HG03575 (cell line): ENCODE measurements at regions not wholly inside any gene's neighbourhood (a gene's known extent, or its start where the extent isn't known, plus 50 kb on each side); places are given as distances from the start of the nearest gene placed in this dataset.
"Not testable (repeated sequence)": the region's sequence is repeated elsewhere in the genome, so short reads cannot be mapped to it uniquely, and the experiment has no call there.

Source experiments
- ATAC-seq: cut with Tn5 transposase; IDR thresholded peaks from one replicate; pipeline ENCODE4 v1.9.1; 2021; ENCODE audit not compliant: unreplicated experiment, insufficient number of reproducible peaks, low FRiP score; ENCODE audit errors: extremely low read depth

GRCh38 chr4:132071815-132072214 lies 1077.3 kb upstream of the PCDH10 start:
- ATAC-seq: no peak

- no peak for ATAC-seq
Measured at GRCh38 chr4:132076829-132077228, 1072.3 kb upstream of the PCDH10 start.

GRCh38 chr4:132085105-132085504 lies 1064.0 kb upstream of the PCDH10 start:
- ATAC-seq: no peak

- ATAC-seq: no peak
Measured at GRCh38 chr4:132094017-132094416, 1055.1 kb upstream of the PCDH10 start.

- no peak for ATAC-seq
Measured at GRCh38 chr4:132097041-132097440, 1052.1 kb upstream of the PCDH10 start.

DNA sequence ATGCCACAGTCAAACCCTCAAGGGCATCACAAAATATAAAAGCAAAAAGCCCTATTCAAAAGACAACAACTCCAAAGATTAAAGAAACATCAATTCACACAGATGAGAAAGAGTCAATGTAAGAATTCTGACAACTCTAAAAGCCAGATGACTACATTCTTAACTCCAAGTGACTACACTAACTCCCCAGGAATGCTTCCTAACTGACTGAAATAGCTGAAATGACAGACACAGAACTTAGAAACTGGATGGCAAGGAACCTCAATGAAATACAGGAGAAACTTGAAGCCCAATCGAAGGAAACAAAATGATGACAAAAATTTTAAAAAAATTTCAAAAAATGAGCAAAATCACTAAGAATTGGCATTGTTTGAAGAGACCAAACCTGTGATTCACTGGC lies 1047.6 kb upstream of the PCDH10 start:
- ATAC-seq: no peak

DNA sequence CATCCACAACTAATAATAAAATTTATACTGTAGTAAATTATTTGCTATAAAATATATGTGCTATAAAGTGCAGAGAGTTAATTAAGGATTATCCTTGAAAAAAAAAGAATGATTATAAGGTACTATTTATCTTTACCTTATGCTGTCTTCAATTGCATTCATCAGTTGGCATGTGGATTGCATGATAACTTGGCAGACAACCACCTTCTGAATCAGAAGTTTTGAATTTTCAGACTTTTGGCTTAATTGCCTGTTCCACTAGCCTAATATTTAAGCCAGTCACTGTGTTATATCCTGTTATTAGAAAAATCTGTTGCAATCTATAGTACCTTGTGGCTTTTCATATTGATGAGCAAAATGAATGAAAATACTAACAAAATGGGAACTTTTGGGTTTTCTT lies 1040.3 kb upstream of the PCDH10 start:
- ATAC-seq: no peak

DNA sequence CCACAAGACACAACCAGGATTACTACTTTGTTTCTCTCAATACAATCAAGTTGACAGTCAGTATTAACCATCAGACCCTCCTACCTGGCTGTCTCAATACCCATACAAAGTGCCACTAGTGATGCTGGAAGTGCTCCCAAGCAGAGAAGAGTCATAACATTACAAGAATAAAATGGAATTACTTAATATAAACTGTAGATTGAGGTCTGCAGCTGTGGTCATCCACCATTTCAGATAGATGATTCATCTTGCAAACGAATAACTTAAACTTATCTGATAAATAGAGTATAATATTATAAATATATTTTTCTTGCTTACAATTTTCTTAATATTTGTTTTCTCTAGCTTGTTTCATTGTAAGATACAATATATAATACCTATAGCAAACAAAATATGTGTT lies 1034.2 kb upstream of the PCDH10 start:
- ATAC-seq: no peak

GRCh38 chr4:132122741-132123140 lies 1026.4 kb upstream of the PCDH10 start:
- ATAC-seq: not testable (repeated sequence)

DNA sequence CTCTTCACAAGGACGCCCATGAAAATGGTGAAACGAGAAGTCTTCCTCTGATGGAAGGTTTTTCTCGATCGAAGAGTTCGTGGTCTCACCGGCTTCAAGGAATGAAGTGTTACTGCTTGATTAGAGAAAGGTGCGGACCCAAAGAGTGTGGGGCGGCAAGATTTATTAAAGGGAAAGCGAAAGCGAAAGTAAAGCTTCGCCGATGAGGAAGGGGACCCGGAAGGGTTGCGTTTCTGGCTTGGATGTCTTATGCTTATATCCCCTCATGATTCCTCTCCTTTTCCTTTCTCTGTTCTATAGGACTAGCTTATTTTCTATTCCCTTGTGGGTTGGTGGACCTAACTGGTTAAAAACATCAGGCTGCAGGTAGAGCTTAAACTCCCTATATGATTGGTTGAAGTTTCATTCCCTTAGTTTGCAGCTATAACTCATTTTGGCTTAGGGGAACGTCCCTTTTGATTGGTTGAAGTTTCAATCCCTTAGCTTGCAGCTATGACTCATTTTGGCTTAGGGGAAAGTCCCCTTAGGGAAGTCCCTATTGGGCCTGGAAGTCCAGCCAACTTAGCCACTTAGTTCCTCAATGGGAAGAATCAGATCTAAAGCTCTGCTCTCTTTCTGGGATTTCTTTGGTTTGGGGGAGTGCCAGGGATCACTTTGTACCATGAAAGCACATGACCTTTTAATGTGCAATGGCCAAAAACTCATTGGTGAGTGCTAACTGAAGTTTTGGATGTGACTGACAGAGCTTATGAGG lies 1025.0 kb upstream of the PCDH10 start:
- peak; percentile 42 for ATAC-seq

DNA sequence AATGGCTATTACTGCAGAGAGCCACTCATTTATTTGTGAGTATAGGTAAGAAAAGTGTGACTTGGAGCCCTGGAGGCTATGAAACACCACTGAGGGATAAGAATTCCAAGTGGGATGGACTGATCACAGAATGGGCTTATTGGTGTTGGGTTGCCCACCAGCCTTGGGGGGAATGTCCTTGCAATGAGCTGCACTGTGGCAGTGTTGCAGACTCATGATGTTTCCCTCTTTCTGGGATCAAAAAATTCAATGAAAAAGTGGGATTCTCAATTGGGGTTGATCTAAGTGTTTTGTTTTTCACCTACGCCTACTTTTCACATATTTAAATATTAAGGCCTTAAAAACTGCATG lies 1024.5 kb upstream of the PCDH10 start:
- ATAC-seq: no peak

- ATAC-seq: no peak
Measured at GRCh38 chr4:132125131-132125530, 1024.0 kb upstream of the PCDH10 start.

- no peak for ATAC-seq
Measured at GRCh38 chr4:132132433-132132832, 1016.7 kb upstream of the PCDH10 start.

DNA sequence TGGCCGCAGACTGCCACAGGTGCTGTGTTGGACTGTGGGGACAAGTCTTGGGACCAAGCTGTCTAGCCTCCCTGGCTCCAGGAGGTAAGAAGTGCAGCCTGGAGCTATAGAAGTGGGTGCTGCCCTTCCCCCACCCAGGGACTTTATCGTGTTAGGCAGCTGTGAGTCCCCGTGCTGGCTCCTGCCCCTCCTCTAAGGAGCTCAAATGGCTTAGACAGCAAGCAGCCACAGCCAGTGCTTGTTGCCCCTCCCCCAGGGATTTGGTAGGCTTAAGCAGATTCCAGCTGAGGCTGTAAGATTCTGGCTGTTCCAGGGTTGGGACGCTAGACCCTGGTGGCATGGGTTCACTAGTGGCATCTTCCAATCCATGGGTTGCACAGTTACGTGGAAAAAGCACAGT lies 979.4 kb upstream of the PCDH10 start:
- ATAC-seq: no peak

GRCh38 chr4:132180020-132180427 lies 969.1 kb upstream of the PCDH10 start:
- ATAC-seq: no peak

GRCh38 chr4:132195176-132195575 lies 953.9 kb upstream of the PCDH10 start:
- no peak for ATAC-seq

DNA sequence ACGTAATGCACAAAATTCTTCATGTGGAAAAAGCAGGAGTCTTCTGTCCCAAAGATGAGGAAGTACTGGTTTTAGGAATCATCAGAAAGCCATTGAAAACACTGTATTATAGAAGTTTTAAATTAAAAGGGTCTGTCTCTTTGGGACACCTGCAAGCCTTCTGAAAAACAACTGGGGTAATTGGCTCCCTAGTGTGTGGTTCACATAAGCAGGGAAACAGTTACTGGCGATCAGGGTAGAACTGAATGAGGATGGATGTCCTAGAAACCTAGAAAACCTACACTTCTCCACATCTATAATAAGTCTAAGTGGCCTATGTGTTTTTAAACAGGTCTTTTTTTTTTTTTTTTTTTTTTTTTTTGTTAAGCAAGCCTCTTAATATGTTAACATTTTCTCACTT lies 945.5 kb upstream of the PCDH10 start:
- no peak for ATAC-seq

DNA sequence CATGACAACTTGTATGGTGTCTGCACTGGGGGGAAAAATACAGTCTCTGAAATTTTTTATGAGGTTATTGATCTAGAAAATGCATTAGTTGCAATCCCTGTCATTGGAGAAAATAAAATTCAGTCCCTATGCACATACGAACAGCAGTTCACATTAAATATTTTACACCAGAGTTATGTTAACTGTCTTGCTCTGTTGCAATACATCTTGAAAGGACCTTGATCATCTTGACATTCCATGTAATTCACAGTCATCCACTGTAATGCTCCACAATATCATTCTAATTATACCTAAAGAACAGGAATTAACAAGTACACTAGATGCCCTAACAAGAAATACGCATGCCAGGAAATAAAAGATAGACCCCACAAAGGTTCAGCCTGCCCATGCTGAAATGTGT lies 934.6 kb upstream of the PCDH10 start:
- ATAC-seq: no peak

- ATAC-seq: no peak
Measured at GRCh38 chr4:132218406-132218805, 930.7 kb upstream of the PCDH10 start.

GRCh38 chr4:132227151-132227856 lies 921.8 kb upstream of the PCDH10 start:
- ATAC-seq: no peak

- not testable (repeated sequence) for ATAC-seq
Measured at GRCh38 chr4:132227857-132228165, 921.3 kb upstream of the PCDH10 start.
